SJCRH30 (cell line): ENCODE measurements at regions not wholly inside any gene's neighbourhood (a gene's known extent, or its start where the extent isn't known, plus 50 kb on each side); places are given as distances from the start of the nearest gene placed in this dataset.

Experiments
- DNase-seq, 2 experiments: peaks; one replicate each; pipeline ENCODE4 v3.0.0-alpha.2; 2015 to 2020
- H3K27ac ChIP-seq: fragments of 250-450 bp; sonication (Bioruptor Pico); 2 replicates; pipeline ENCODE4 v1.5.1; 2020; ENCODE audit warnings: mild to moderate bottlenecking, moderate library complexity
- H3K27me3 ChIP-seq: fragments of 250-450 bp; sonication (Bioruptor Pico); 2 replicates; pipeline ENCODE4 v1.5.1; 2020; ENCODE audit warnings: mild to moderate bottlenecking, moderate library complexity
- H3K36me3 ChIP-seq: fragments of 250-450 bp; sonication (Bioruptor Pico); 2 replicates; pipeline ENCODE4 v1.5.1; 2020; ENCODE audit warnings: mild to moderate bottlenecking, moderate library complexity
- H3K4me1 ChIP-seq: fragments of 250-450 bp; sonication (Bioruptor Pico); 2 replicates; pipeline ENCODE4 v1.5.1; 2020; ENCODE audit warnings: mild to moderate bottlenecking, moderate library complexity
- H3K4me3 ChIP-seq: fragments of 250-450 bp; sonication (Bioruptor Pico); 2 replicates; pipeline ENCODE4 v1.5.1; 2020; ENCODE audit warnings: mild to moderate bottlenecking, moderate library complexity
- H3K9me3 ChIP-seq: fragments of 250-450 bp; sonication (Bioruptor Pico); replicated peaks from 2 replicates; pipeline ENCODE4 v1.5.1; 2020; ENCODE audit warnings: mild to moderate bottlenecking, moderate library complexity

DNA sequence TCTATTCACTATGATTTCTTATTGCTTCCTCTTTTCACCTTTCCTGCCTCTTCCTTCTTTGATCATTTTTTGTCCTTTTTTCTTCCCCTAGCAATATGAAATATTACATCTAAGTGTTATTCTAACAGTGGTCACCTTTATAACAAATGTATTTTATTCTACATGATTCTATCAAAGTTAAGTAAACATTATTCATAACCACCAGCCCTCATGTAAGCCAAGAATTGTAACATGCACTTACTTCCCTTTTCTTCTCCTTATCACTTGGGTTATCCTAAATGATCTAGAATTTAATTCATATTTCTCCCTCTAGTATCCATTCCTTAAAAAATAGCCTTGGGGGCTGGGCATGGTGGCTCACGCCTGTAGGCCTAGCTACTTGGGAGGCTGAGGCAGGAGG, 88.3 kb upstream of the SLC22A23 start:
- H3K27ac ChIP-seq: no peak overlapping the region
- no peaks in the 10 kb centered on the region for H3K27me3 ChIP-seq
- H3K4me1 ChIP-seq: no peaks in the 10 kb centered on the region
- no peaks in the 10 kb centered on the region for H3K36me3 ChIP-seq
- no peak overlapping the region for H3K4me3 ChIP-seq
- no peaks in the 10 kb centered on the region for H3K9me3 ChIP-seq
- no peak for DNase-seq

DNA sequence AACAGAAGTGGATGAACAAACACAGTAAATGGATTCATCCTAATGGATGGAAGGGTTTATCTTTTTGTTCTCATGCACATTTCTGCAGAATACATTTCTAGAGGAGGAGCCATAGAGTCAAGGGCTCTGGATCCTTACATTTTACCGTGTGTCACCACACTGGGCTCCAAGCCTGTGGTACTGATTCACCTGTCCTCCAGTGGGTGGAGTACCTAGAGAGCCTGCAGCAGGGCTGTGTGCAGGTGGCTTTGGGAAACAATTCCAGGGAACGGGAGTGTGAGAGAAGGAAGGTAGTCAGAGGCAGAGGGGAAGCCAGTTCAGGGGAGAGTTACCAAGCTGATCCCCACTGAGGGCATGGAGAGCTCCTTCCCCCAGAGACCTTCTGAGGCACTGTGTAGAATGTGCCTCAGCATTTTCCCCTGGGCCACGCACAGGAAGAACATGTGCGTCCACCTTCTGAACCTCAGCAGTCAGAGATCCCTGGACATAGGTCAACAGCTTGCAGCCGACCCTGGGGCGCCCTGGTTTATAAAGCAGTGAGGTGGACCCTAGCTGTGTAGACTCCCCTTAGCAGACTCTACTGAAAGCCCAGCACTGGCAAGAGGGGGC, 85.3 kb upstream of the SLC22A23 start:
- Histone ChIP-seq H3K9me3 (no peaks in the 10 kb centered on the region), H3K27me3 (no peaks in the 10 kb centered on the region), H3K27ac (no peak overlapping the region), H3K36me3 (no peaks in the 10 kb centered on the region), H3K4me1 (no peaks in the 10 kb centered on the region), H3K4me3 (no peak overlapping the region)
- DNase-seq: no peak

DNA sequence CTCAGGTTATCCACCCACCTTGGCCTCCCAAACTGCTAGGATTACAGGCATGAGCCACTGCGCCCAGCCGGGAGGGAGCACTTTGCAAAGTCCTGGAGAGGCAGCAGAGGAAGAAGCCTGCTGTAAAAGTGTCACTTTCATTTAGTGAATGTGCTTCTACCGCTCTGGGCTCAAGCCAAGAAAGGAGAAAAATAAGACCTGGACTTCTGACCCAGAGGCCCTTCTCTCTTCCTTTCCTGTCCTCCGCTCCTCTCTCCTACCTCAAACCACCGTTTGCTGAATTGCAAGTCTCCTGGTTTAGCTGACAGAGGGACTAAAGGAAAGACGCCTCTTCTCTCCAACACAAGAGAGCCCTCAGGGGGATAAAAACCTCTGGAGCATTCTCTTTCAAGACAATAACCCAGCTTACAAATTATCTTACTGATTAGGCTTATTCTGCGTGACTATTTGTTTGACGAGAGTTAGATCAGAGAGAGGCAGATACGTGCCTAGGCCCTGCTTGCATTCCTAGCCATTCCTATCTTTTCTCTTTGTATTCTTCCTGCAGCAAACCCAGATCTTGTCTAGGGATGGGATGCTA, 84.2 kb upstream of the SLC22A23 start:
- Histone ChIP-seq H3K27ac (no peak overlapping the region), H3K27me3 (no peaks in the 10 kb centered on the region), H3K9me3 (no peaks in the 10 kb centered on the region), H3K4me1 (no peaks in the 10 kb centered on the region), H3K36me3 (no peaks in the 10 kb centered on the region), H3K4me3 (no peak overlapping the region)
- DNase-seq: no peak

DNA sequence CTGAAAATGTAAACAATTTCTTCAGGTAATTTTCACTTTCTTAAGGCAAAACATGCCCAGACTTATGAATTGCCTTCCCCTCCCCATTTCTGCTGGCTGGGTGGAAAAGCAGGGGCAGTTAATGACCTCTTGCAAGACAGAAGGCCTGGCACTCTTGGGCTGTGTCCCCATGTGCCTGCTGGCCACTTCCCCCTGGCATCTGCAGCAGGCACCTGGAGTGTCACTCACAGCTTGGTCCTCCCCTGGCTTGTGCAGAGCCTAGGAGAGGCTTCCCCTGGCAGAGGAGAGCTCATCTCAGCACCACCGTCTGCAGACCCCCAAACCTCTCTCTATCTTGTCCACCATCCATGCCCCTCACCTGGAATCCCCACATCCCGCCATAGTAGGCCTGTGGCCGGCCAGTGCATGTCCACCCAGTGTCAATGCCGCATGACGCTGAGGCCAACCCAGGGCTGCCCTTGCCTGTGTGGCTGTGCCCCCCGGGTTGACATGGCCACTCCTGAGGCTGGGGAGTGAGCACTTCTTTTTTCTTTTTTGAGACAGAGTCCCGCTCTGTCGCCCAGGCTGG, 83.5 kb upstream of the SLC22A23 start:
- Histone ChIP-seq H3K9me3 (no peaks in the 10 kb centered on the region), H3K27ac (no peak overlapping the region), H3K27me3 (no peaks in the 10 kb centered on the region), H3K4me1 (no peaks in the 10 kb centered on the region), H3K36me3 (no peaks in the 10 kb centered on the region), H3K4me3 (no peak overlapping the region)
- DNase-seq: no peak

DNA sequence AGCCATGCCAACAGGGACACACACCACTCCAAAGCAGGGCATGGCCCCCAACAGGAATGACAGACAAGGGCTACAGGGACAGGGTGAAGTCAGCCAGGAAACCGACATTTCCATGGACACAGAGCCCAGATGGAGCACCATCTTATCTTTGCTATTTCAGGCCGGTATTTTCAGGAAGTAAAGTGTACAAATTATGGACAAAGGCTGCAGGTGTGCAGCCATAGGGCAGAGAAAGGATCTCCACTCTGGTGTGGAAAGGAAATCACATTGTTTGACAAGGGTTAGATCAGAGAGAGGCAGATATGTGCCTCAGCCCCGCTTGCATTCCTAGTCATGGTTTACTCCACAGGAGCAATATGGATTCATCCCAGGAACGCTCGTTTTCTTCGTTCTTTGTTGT, 81.7 kb upstream of the SLC22A23 start:
- Histone ChIP-seq H3K27ac (no peak overlapping the region), H3K4me1 (no peaks in the 10 kb centered on the region), H3K36me3 (no peaks in the 10 kb centered on the region), H3K4me3 (no peak overlapping the region), H3K27me3 (no peaks in the 10 kb centered on the region), H3K9me3 (no peaks in the 10 kb centered on the region)
- DNase-seq: no peak

DNA sequence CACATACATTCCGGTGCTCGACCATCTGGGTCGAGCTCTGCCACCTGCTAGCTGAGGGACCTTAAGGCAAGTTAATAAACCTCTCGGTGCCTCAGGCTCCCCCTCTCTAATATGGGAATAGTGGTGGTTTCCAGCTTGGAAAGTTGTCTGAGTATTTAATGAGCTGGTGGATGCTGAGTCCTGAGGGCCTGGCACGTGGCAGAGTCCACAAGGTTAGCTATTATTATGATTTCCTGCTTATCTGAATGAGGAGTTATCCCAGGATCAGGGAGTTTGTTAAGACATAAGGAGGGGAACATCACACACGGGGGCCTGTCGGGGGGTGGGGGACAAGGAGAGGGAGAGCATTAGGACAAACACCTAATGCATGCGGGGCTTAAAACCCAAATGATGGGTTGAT, 80.1 kb upstream of the SLC22A23 start:
- no peak overlapping the region for H3K4me3 ChIP-seq
- H3K36me3 ChIP-seq: no peaks in the 10 kb centered on the region
- no peaks in the 10 kb centered on the region for H3K9me3 ChIP-seq
- no peaks in the 10 kb centered on the region for H3K27me3 ChIP-seq
- no peak overlapping the region for H3K27ac ChIP-seq
- DNase-seq: no peak
- no peaks in the 10 kb centered on the region for H3K4me1 ChIP-seq

DNA sequence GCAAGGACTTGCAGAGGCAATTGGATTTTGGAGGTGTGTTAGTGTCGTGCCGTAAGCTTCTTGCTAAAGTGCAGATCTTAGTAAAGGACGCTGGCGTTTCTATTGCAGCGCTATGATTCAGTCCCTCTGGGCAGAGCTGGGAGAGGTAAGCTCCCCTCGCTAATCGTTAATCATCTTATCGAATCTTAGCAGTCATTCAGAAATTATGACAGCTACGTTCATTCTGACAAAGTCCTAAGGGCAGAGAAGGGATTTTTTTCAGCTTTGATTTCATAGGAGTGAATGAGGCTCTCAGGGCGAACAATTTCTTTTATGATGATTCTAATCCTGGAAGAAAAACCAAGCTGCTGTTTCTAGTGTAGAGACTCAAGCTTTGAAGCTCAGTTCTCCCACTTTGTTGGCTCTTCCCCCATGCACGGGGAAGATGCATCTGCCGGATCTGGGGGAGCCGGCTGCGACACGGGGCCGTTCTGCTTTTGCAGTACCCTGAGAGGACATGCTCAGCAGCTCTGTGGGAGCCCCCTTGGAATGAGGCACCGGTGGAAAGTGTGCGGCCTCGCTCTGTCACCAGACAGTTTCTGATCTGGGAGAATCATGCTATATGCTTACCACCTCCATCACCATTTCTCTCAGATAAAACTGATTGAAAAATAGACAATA, 79.1 kb upstream of the SLC22A23 start:
- no peaks in the 10 kb centered on the region for H3K27me3 ChIP-seq
- H3K27ac ChIP-seq: no peak overlapping the region
- DNase-seq: no peak

DNA sequence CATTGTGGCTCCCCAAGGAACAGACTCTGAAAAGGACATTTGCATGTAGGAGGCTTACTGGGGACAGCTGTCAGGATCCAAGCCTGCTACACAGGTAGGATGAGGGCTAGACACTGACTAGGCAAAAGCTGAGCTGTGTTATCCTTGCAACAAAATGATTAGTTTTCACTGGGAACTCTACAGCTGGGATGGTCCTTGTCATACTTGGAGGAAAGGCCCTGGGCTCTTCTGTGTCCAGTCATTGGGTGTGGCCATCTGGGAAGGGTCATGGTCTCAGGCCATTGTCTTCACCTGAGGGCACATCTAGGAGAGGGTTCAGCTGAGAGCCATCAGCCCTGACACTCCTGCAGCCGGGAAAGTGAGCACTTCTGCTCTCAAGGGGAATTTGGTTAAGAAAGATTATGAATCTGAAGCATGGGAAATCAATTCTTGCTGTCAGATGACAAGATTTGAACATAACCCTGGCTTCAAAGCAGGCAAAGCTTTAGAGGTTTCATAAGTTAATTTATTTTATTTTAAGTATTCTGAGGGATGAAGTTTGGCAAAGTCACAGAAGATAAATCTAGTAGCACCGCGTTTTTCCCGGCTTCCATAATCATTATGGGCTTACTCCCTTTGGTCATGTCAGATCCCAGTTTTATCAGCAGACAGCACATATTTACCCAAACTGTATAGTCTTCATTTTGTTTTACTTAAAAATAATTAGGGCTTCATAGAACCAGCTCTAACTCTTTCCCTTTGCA, 78.4 kb upstream of the SLC22A23 start:
- Histone ChIP-seq H3K9me3 (no peaks in the 10 kb centered on the region), H3K36me3 (no peaks in the 10 kb centered on the region), H3K27me3 (no peaks in the 10 kb centered on the region), H3K4me3 (no peak overlapping the region), H3K4me1 (no peaks in the 10 kb centered on the region), H3K27ac (no peak overlapping the region)
- DNase-seq: no peak

More for the DNA sequence above, 79.1 kb upstream of the SLC22A23 start:
- Histone ChIP-seq H3K4me3 (no peak overlapping the region), H3K4me1 (no peaks in the 10 kb centered on the region), H3K9me3 (no peaks in the 10 kb centered on the region), H3K36me3 (no peaks in the 10 kb centered on the region)

DNA sequence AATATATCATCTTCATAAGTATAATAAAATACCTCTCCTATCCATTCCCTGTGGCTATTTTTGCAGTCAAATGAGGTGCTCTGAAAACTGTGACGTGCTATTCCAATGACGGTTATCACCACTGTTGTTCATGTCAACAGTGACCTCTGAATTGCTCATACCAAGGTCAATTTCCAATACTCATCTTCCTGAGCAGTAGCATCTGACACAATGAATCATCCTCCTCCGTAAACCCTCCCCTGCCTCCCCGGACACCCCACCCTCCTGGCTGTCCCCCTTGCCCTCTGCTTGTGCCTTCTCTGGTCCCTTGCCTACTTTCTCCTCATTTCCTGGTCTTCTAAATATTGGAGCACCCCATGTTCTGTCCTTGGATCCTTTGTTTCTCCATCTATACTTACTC, 77.7 kb upstream of the SLC22A23 start:
- Histone ChIP-seq H3K27me3 (no peaks in the 10 kb centered on the region), H3K9me3 (no peaks in the 10 kb centered on the region), H3K27ac (no peak overlapping the region), H3K4me1 (no peaks in the 10 kb centered on the region), H3K36me3 (no peaks in the 10 kb centered on the region), H3K4me3 (no peak overlapping the region)
- DNase-seq: no peak

DNA sequence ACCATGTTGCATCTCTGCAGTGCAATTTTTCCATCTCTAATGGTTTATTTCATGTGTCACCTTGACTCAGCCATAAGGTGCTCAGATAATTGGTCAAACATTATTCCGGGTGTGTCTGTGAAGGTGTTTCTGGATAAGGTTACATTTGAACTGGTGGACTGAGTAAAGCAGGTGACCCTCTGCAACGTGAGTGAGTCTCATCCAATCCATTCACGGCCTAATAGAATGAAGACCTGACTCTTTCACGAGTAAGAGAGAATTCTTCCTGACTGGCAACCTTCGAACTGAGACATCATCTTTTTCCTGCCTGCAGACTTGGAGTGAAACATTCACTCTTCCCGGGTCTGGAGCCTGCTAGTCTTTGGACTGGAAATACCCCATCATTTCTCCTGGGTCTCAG, 77.1 kb upstream of the SLC22A23 start:
- Histone ChIP-seq H3K9me3 (no peaks in the 10 kb centered on the region), H3K4me1 (no peaks in the 10 kb centered on the region), H3K4me3 (no peak overlapping the region), H3K36me3 (no peaks in the 10 kb centered on the region), H3K27ac (no peak overlapping the region), H3K27me3 (no peaks in the 10 kb centered on the region)
- no peak for DNase-seq

DNA sequence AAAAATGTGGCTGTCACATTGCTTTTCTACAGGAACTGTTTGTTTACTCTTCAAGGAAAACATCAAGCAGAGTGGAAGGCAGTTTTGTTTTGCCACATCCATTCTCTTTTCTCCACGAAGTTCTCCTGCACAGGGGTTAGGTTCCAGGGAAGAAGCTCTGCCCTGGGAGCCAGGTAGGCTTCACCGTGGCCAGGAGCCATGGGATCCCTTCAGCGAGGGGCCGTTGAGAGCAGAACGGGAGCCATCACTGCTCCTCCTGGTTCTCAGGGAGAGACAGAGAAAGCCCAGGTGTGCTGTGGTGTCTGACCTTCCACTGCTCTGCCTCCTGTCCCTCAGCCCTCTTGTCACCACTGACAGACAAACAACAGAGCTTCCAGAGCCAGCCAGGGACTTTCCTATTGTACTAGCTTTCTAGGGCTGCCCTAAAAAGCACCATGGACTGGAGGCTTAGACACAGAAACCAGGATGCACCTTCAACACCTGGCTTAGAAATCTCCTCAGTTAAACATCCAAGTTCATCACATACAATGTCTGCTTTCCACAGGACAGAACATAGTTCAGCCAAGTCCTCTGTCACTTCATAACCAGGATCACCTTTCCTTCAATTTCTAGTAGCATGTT, 75.6 kb upstream of the SLC22A23 start:
- Histone ChIP-seq H3K4me3 (no peak overlapping the region), H3K36me3 (no peaks in the 10 kb centered on the region), H3K9me3 (no peaks in the 10 kb centered on the region), H3K4me1 (no peaks in the 10 kb centered on the region), H3K27me3 (no peaks in the 10 kb centered on the region), H3K27ac (no peak overlapping the region)
- DNase-seq: no peak

DNA sequence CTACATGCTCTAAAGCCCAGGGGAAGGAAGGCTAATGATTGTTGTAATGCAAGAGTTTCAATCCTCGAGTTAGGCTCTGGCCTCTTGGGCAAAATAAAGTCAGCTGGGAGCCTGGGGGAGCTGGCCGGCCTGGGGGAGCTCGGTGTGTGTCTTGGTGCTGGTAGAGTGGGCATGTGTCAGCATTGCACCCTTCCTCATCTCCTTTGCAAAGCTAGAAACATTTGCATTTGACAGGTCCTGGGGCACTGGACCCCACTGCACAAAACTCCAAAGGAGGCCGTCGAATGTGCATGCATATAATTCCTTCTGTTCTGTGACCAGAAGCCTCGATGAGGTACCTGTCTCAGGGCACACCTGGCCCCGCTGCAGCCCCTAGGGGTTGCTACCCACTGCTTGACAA, 74.6 kb upstream of the SLC22A23 start:
- Histone ChIP-seq H3K9me3 (no peaks in the 10 kb centered on the region), H3K4me1 (no peaks in the 10 kb centered on the region), H3K36me3 (no peaks in the 10 kb centered on the region), H3K27me3 (no peaks in the 10 kb centered on the region), H3K4me3 (no peak overlapping the region), H3K27ac (no peak overlapping the region)
- DNase-seq: no peak

DNA sequence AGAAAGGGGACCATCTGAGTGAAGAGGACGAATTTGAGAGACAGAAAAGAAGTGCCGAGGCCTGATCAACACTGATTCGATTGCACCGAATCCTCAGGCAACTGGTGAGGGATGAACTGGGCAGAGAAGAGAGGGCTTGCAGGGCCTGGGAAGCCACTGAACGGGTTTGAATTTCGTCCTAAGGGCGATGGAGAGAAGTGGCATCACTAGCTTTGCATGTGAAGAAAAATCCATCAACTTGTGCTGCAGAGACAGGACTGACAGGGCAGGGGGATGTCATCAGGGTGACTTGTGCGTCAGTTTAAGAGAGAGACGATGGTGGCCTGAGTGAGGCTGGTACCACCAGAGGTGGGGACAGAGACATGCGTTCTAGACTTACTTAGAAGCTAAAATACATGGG, 73.7 kb upstream of the SLC22A23 start:
- no peaks in the 10 kb centered on the region for H3K36me3 ChIP-seq
- no peaks in the 10 kb centered on the region for H3K4me1 ChIP-seq
- no peak for DNase-seq
- no peaks in the 10 kb centered on the region for H3K9me3 ChIP-seq
- no peaks in the 10 kb centered on the region for H3K27me3 ChIP-seq
- no peak overlapping the region for H3K4me3 ChIP-seq
- no peak overlapping the region for H3K27ac ChIP-seq

DNA sequence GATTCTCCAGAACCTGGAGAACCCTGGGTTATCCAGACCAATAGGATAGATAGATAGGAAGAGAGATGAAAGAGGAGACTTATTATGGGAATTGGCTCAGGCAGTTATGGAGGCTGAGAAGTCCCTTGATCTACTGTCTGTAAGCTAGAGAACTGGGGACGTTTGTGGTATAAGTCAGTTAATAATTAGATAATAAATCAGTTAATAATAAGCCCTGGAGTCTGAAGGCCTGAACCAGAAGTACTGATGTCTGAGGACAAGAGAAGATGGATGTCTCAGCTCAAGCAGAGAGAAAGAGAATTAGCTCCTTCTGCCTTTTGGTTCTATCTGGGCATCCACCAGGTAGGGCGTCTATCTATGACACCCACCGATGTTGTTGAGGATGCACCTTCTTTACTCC, 72.9 kb upstream of the SLC22A23 start:
- H3K27me3 ChIP-seq: no peaks in the 10 kb centered on the region
- H3K9me3 ChIP-seq: no peaks in the 10 kb centered on the region
- no peak for DNase-seq
- no peak overlapping the region for H3K4me3 ChIP-seq
- no peaks in the 10 kb centered on the region for H3K4me1 ChIP-seq
- H3K27ac ChIP-seq: no peak overlapping the region
- H3K36me3 ChIP-seq: no peaks in the 10 kb centered on the region

DNA sequence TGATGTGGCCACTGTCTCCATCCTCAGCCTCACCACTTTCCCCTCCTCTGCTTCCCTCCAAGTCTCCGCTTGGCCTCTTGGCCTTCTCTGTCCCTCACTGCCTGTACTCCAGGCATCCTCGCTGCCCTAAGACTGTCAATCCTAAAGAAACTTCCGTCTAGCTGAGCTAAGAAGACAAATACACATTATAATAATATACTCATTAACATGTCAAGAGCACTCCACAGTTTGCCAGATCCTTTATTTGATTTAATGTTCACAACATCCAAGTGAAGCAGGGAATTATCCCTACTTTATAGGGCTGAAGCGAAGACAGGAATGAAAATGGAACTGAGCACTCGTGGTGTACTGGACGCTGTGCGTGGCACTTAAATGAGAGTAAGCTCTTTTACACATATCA, 72.4 kb upstream of the SLC22A23 start:
- H3K4me1 ChIP-seq: no peaks in the 10 kb centered on the region

More for the DNA sequence above, 72.4 kb upstream of the SLC22A23 start:
- Histone ChIP-seq H3K9me3 (no peaks in the 10 kb centered on the region), H3K4me3 (no peak overlapping the region), H3K27ac (no peak overlapping the region), H3K27me3 (no peaks in the 10 kb centered on the region), H3K36me3 (no peaks in the 10 kb centered on the region)
- no peak for DNase-seq
